ENCODE measurements at regions not wholly inside any gene's neighbourhood (a gene's known extent, or its start where the extent isn't known, plus 50 kb on each side); places are given as distances from the start of the nearest gene placed in this dataset.

DNA sequence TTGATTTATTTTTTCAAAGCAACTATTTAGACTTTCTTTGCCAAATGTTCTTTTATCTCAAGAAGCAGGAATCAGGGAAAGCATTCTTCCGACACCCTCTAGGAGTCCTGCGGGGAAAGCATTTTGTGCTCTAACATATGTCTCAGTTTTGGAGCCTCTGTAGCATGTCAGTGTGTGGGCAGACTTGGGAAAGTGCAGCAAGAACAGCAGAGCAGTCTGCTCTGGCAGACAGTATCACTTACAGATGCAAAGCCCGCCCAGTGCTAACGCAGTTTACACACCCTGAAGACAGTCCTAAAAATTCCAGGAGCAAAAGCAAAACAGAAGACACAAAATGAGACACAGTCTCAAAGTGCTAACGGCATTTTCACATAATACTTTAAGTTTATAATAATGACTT is 393.5 kb downstream of the KLF12 start:
- no peak for TF ChIP-seq POLR2AphosphoS5 (IDR thresholded peaks at IDR 0.05; ENCODE audit: borderline replicate concordance, low read depth, low read length)
- TF ChIP-seq EZH2 (IDR thresholded peaks at IDR 0.05), result no peak
- TF ChIP-seq FOXP2 (optimal IDR thresholded peaks at IDR 0.05; ENCODE audit: control extremely low read depth, extremely low read length, insufficient read depth), result no peak

Data from SK-N-MC (cell line).